Smooth muscle cell (in vitro differentiated cells): ENCODE measurements at regions not wholly inside any gene's neighbourhood (a gene's known extent, or its start where the extent isn't known, plus 50 kb on each side); places are given as distances from the start of the nearest gene placed in this dataset.
A peak's percentile ranks its signal among the peaks of the same experiment; 100 is the strongest.

Experiments
- DNase-seq: peaks from one replicate; lab custom pipeline; 2025; ENCODE audit not compliant: unreplicated experiment; lab: John Stamatoyannopoulos, UW
- H2AFZ ChIP-seq: fragments of 200-600 bp; sonication (generic); 2 replicates; pipeline ENCODE4 v1.6.0; 2016; ENCODE audit warnings: antibody characterized with exemption, low read depth, mild to moderate bottlenecking
- H3F3A ChIP-seq: fragments of 200-600 bp; sonication (generic); 2 replicates; pipeline ENCODE4 v1.6.0; 2017; ENCODE audit warnings: antibody characterized with exemption, low read depth
- H3K27ac ChIP-seq: fragments of 200-600 bp; sonication (generic); 2 replicates; pipeline ENCODE4 v1.5.1; 2016; ENCODE audit warnings: low read depth, mild to moderate bottlenecking
- H3K27me3 ChIP-seq: fragments of 200-600 bp; sonication (generic); 2 replicates; pipeline ENCODE4 v1.6.1; 2016; ENCODE audit warnings: low read depth, mild to moderate bottlenecking
- H3K36me3 ChIP-seq: fragments of 200-600 bp; sonication (generic); 2 replicates; pipeline ENCODE4 v1.5.1; 2016; ENCODE audit warnings: low read depth
- H3K4me1 ChIP-seq: fragments of 200-600 bp; sonication (generic); 2 replicates; pipeline ENCODE4 v1.5.1; 2016; ENCODE audit warnings: low read depth
- H3K4me2 ChIP-seq: fragments of 200-600 bp; sonication (generic); 2 replicates; pipeline ENCODE4 v1.6.0; 2016; ENCODE audit warnings: mild to moderate bottlenecking
- H3K4me3 ChIP-seq: fragments of 200-600 bp; sonication (generic); 2 replicates; pipeline ENCODE4 v1.5.1; 2016; ENCODE audit warnings: mild to moderate bottlenecking
- H3K79me2 ChIP-seq: fragments of 200-600 bp; sonication (generic); 2 replicates; pipeline ENCODE4 v1.6.0; 2016; ENCODE audit warnings: low read depth, mild to moderate bottlenecking
- H3K9ac ChIP-seq: fragments of 200-600 bp; sonication (generic); 2 replicates; pipeline ENCODE4 v1.6.0; 2016; ENCODE audit warnings: low read depth
- H3K9me3 ChIP-seq: fragments of 200-600 bp; sonication (generic); replicated peaks from 2 replicates; pipeline ENCODE4 v1.5.1; 2016; ENCODE audit warnings: low read depth
- H4K20me1 ChIP-seq: fragments of 200-600 bp; sonication (generic); 2 replicates; pipeline ENCODE4 v1.6.0; 2016; ENCODE audit warnings: low read depth
- CTCF ChIP-seq: fragments of 200-600 bp; sonication (generic); IDR thresholded peaks from 2 replicates; pipeline ENCODE4 v1.5.1; 2017; ENCODE audit warnings: borderline replicate concordance, mild to moderate bottlenecking, antibody characterized with exemption; ENCODE audit not compliant: insufficient read depth, poor library complexity, severe bottlenecking
- WGBS: methylation state at CpG from one replicate; pipeline ENCODE4 v1.1.7; 2016; ENCODE audit warnings: low lambda C conversion rate; 5-methylcytosine and 5-hydroxymethylcytosine counted together

GRCh38 chr2:176392744-176393414, 123.6 kb downstream of the MTX2 start:
- no peaks in the 10 kb centered on the region for H3F3A ChIP-seq
- WGBS, result 64% methylated on average over 3 of the region's 3 CpGs

GRCh38 chr2:176395273-176395854, 126.1 kb downstream of the MTX2 start:
- DNase-seq, result no peak
- H3K4me3 ChIP-seq, result no peak overlapping the region

More at GRCh38 chr2:176392744-176393414, 123.6 kb downstream of the MTX2 start:
- Histone ChIP-seq H3K79me2 (no peaks in the 10 kb centered on the region), H3K4me3 (no peak overlapping the region), H2AFZ (no peak overlapping the region), H3K36me3 (no peaks in the 10 kb centered on the region), H3K27me3 (no peaks in the 10 kb centered on the region), H3K4me2 (peak overlapping the region; percentile 58), H3K9ac (no peak overlapping the region), H3K27ac (no peak overlapping the region), H3K4me1 (peaks cover 12% of the 10 kb centered on the region), H3K9me3 (no peaks in the 10 kb centered on the region), H4K20me1 (no peaks in the 10 kb centered on the region)
- no peak for DNase-seq
- no peak for TF ChIP-seq CTCF

GRCh38 chr2:176398243-176399073, 129.2 kb downstream of the MTX2 start:
- Histone ChIP-seq H3F3A (no peaks in the 10 kb centered on the region), H3K27me3 (no peaks in the 10 kb centered on the region), H3K9me3 (no peaks in the 10 kb centered on the region), H4K20me1 (no peaks in the 10 kb centered on the region), H3K27ac (no peak overlapping the region), H3K4me2 (peak overlapping the region; percentile 8), H2AFZ (no peak overlapping the region), H3K36me3 (no peaks in the 10 kb centered on the region), H3K9ac (no peak overlapping the region), H3K4me3 (no peak overlapping the region), H3K79me2 (no peaks in the 10 kb centered on the region), H3K4me1 (no peaks in the 10 kb centered on the region)
- no peak for TF ChIP-seq CTCF
- DNase-seq, result no peak
- WGBS, result 85% methylated on average over 2 of the region's 2 CpGs

More at GRCh38 chr2:176395273-176395854, 126.1 kb downstream of the MTX2 start:
- Histone ChIP-seq H4K20me1 (no peaks in the 10 kb centered on the region), H2AFZ (no peak overlapping the region), H3K9ac (no peak overlapping the region), H3K4me1 (peaks cover 12% of the 10 kb centered on the region), H3K79me2 (no peaks in the 10 kb centered on the region), H3K9me3 (no peaks in the 10 kb centered on the region), H3K36me3 (no peaks in the 10 kb centered on the region), H3K4me2 (no peak overlapping the region), H3K27ac (no peak overlapping the region), H3K27me3 (no peaks in the 10 kb centered on the region), H3F3A (no peaks in the 10 kb centered on the region)
- 91% methylated on average over 3 of the region's 3 CpGs for WGBS
- no peak for TF ChIP-seq CTCF
